IMR-90 (cell line): ENCODE measurements at regions not wholly inside any gene's neighbourhood (a gene's known extent, or its start where the extent isn't known, plus 50 kb on each side); places are given as distances from the start of the nearest gene placed in this dataset.

ENCODE experiments used
- CHD1 ChIP-seq: IDR thresholded peaks from 2 replicates; pipeline ENCODE4 v1.6.1; 2012; ENCODE audit warnings: low read depth, low read length, improper control_type of control experiment
- CTCF ChIP-seq: conservative IDR thresholded peaks from 2 replicates; pipeline ENCODE4 v1.5.1; 2012; ENCODE audit warnings: mild to moderate bottlenecking, low read depth, low read length, improper control_type of control experiment
- POLR2A ChIP-seq: IDR thresholded peaks from 2 replicates; pipeline ENCODE4 v1.6.1; 2012; ENCODE audit warnings: mild to moderate bottlenecking, low read depth, low read length
- SMC3 ChIP-seq: fragments of 150-350 bp; IDR thresholded peaks from 2 replicates; pipeline ENCODE4 v1.6.1; 2016; ENCODE audit warnings: low read depth, mild to moderate bottlenecking, antibody characterized with exemption, low read length, moderate library complexity

- TF ChIP-seq CTCF (no peak), CHD1 (no peak), SMC3 (no peak), POLR2A (no peak)
These were observed 146.5 kb upstream of the UBE2E1 start for GRCh38 chr3:23659274-23659673.
